Activated naive CD4-positive, alpha-beta T cell treated with anti-CD3 and anti-CD28 coated beads, Interleukin-2, amount 50 U/mL, for 24 hours (primary cell): ENCODE measurements at regions not wholly inside any gene's neighbourhood (a gene's known extent, or its start where the extent isn't known, plus 50 kb on each side); places are given as distances from the start of the nearest gene placed in this dataset.

ENCODE experiments used
- H3K27ac Mint-ChIP-seq: one replicate; pipeline ENCODE4 v1.8.0; 2021; ENCODE audit warnings: mild to moderate bottlenecking, mixed read lengths
- H3K27me3 Mint-ChIP-seq: one replicate; pipeline ENCODE4 v1.8.0; 2021; ENCODE audit warnings: mixed read lengths
- H3K36me3 Mint-ChIP-seq: one replicate; pipeline ENCODE4 v1.8.0; 2021; ENCODE audit warnings: mixed read lengths
- H3K4me1 Mint-ChIP-seq: one replicate; pipeline ENCODE4 v1.8.0; 2021; ENCODE audit warnings: mixed read lengths
- H3K4me3 Mint-ChIP-seq: one replicate; pipeline ENCODE4 v1.8.0; 2021; ENCODE audit warnings: mild to moderate bottlenecking, mixed read lengths
- H3K9me3 Mint-ChIP-seq: one replicate; pipeline ENCODE4 v1.8.0; 2021; ENCODE audit warnings: mixed read lengths

- Mint-ChIP-seq H3K27me3 (no peaks in the 10 kb centered on the region), H3K4me3 (no peak overlapping the region), H3K4me1 (no peaks in the 10 kb centered on the region), H3K27ac (no peak overlapping the region), H3K36me3 (no peaks in the 10 kb centered on the region), H3K9me3 (peaks cover 6% of the 10 kb centered on the region)
Observed at GRCh38 chr3:73884361-73884760, 259.6 kb upstream of the PDZRN3 start.

DNA sequence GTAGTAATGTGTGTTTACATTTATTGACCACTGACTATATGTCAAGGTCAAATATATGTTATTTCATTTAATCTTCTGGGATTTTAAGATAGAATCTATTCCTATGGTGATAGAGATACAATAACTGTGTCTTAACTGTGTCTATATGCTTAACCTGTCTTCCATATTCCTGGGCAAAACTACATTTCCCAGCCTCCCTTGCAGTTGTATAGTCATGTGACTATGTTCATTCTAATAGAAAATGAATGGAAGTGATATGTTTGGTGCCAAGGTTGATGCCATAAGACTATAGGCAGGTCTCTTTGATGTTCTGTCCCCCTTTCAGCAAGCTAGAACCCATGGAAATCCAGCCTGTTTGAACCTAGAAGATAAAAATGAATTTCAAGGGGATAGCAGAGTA, 258.8 kb upstream of the PDZRN3 start:
- H3K4me1 Mint-ChIP-seq, result no peaks in the 10 kb centered on the region
- no peak overlapping the region for H3K27ac Mint-ChIP-seq
- no peaks in the 10 kb centered on the region for H3K36me3 Mint-ChIP-seq
- no peaks in the 10 kb centered on the region for H3K27me3 Mint-ChIP-seq
- peaks cover 5% of the 10 kb centered on the region for H3K9me3 Mint-ChIP-seq
- H3K4me3 Mint-ChIP-seq, result no peak overlapping the region

DNA sequence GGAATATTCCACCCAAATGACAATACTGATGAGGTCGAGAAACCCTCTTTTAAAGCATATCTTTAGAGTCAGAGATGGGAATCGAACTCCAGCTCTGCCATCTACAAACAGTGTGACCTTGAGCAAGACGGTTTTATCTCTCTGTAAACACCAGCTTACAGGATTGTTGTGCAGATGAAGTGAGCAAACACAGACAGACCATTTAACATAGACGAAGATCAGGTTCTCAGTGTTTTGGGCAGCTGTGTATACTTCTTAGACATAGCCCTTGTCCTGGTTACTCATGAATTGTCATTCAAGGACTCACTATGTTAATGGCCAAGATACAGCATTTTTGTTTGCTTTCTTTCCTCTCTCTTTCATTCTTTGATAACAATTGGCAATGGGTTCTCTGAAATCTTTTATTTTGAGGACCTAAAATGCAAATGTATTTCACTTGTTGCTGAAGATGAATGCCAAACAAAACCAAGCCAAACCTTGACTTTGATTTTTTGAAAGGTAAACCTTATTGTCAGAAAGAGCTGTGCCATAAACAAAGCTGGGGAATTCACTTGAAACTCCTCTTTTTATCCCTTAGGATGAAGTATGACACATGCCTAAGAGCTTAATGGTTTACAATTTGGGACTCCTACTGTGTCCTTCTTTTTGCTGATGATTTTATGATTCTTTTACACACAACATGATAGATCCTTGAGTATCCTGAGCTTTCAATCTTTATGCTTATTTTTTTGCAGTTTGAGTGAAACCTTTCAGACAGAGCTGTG, 250.0 kb upstream of the PDZRN3 start:
- Mint-ChIP-seq H3K27ac (no peak overlapping the region), H3K36me3 (no peaks in the 10 kb centered on the region), H3K9me3 (peaks cover under 1% of the 10 kb centered on the region), H3K4me3 (no peak overlapping the region), H3K4me1 (no peaks in the 10 kb centered on the region), H3K27me3 (no peaks in the 10 kb centered on the region)

DNA sequence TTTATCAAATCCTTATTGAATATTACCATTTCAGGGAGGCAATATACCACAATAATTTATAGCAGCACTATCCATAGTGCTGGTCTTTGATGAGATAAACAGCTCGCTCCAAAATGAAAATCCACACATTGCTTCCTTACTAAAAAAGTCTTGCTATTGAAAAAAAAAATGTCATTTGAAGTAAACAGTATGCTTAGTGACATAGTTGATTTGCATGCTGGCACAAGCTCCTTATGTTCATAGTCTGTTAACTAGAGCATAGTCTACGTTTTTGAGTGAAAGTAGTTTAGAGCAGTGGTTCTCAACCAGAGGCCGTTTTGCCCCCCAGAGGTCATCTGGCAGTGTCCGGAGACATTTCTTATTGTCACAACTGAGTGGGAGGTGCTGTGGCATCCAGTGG, 249.4 kb upstream of the PDZRN3 start:
- no peak overlapping the region for H3K27ac Mint-ChIP-seq
- H3K4me1 Mint-ChIP-seq, result no peaks in the 10 kb centered on the region
- H3K9me3 Mint-ChIP-seq, result no peaks in the 10 kb centered on the region
- H3K4me3 Mint-ChIP-seq, result no peak overlapping the region
- H3K36me3 Mint-ChIP-seq, result no peaks in the 10 kb centered on the region
- no peaks in the 10 kb centered on the region for H3K27me3 Mint-ChIP-seq

DNA sequence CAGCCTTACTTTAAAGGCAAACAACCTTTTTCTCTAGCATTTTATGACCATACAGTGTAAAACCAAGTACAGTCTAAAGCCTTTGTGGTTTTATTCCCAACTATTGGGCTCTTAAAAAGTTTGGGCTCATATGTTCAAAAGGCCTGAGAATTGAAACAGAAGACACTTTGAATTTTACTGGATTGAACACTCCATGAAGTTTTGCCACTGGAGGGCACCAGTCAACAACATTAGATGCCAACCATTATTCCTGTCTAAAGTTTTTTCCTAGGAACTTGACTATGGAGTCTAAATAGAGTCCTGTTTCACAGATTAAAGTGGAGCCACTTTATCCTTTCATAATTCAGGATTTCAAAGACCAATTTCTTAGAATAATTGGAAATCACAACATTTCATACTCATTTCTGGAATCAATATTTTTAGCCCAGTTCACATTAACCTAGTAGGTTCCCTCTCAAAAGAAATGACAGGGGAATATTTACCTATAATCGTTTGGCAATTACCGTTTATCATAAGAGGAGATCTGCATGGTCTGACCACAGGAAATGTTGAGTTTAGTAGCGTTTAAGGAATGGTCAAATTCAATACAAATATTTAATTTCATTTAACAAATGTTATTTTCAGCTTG, 244.1 kb upstream of the PDZRN3 start:
- no peaks in the 10 kb centered on the region for H3K27me3 Mint-ChIP-seq
- H3K4me1 Mint-ChIP-seq, result no peaks in the 10 kb centered on the region
- no peaks in the 10 kb centered on the region for H3K9me3 Mint-ChIP-seq
- H3K4me3 Mint-ChIP-seq, result no peak overlapping the region
- H3K36me3 Mint-ChIP-seq, result no peaks in the 10 kb centered on the region
- H3K27ac Mint-ChIP-seq, result no peak overlapping the region

GRCh38 chr3:73867524-73867923, 242.8 kb upstream of the PDZRN3 start:
- Mint-ChIP-seq H3K27me3 (no peaks in the 10 kb centered on the region), H3K4me1 (no peaks in the 10 kb centered on the region), H3K9me3 (no peaks in the 10 kb centered on the region), H3K27ac (no peak overlapping the region), H3K36me3 (no peaks in the 10 kb centered on the region), H3K4me3 (no peak overlapping the region)

GRCh38 chr3:73866846-73867245, 242.1 kb upstream of the PDZRN3 start:
- no peaks in the 10 kb centered on the region for H3K4me1 Mint-ChIP-seq
- H3K36me3 Mint-ChIP-seq, result no peaks in the 10 kb centered on the region
- no peaks in the 10 kb centered on the region for H3K27me3 Mint-ChIP-seq

GRCh38 chr3:73863546-73864079, 238.9 kb upstream of the PDZRN3 start:
- H3K27me3 Mint-ChIP-seq, result no peaks in the 10 kb centered on the region

More at GRCh38 chr3:73866846-73867245, 242.1 kb upstream of the PDZRN3 start:
- Mint-ChIP-seq H3K27ac (no peak overlapping the region), H3K9me3 (no peaks in the 10 kb centered on the region), H3K4me3 (no peak overlapping the region)

DNA sequence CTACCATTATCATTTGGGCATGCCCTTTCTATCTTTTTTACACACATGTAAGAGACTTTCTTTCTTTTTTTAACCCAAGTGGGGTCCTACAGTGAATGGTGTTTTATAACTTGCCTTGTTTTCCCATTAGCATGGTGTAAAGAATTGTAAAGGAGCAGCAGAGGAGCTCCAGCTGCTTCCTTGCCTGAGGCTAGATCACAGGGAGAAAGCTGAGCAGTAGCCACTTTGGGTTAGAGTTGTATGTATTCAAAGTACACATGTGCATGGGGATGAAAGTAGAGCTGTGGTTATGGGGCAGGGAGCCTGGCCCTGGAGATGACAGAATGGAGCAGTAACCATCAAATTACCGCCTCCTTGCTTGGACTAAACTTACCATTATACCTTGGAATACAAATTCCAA, 231.1 kb upstream of the PDZRN3 start:
- peaks cover 5% of the 10 kb centered on the region for H3K9me3 Mint-ChIP-seq
- no peaks in the 10 kb centered on the region for H3K27me3 Mint-ChIP-seq
- H3K4me1 Mint-ChIP-seq, result no peaks in the 10 kb centered on the region
- H3K4me3 Mint-ChIP-seq, result no peak overlapping the region
- H3K36me3 Mint-ChIP-seq, result no peaks in the 10 kb centered on the region
- no peak overlapping the region for H3K27ac Mint-ChIP-seq

More at GRCh38 chr3:73863546-73864079, 238.9 kb upstream of the PDZRN3 start:
- H3K9me3 Mint-ChIP-seq, result no peaks in the 10 kb centered on the region
- no peaks in the 10 kb centered on the region for H3K4me1 Mint-ChIP-seq
- no peak overlapping the region for H3K4me3 Mint-ChIP-seq
- no peaks in the 10 kb centered on the region for H3K36me3 Mint-ChIP-seq
- no peak overlapping the region for H3K27ac Mint-ChIP-seq

- Mint-ChIP-seq H3K4me3 (no peak overlapping the region), H3K27ac (no peak overlapping the region), H3K36me3 (no peaks in the 10 kb centered on the region), H3K27me3 (no peaks in the 10 kb centered on the region), H3K4me1 (no peaks in the 10 kb centered on the region), H3K9me3 (peaks cover 10% of the 10 kb centered on the region)
Observed at GRCh38 chr3:73848173-73848906, 223.6 kb upstream of the PDZRN3 start.

GRCh38 chr3:73846951-73847350, 222.2 kb upstream of the PDZRN3 start:
- Mint-ChIP-seq H3K4me3 (no peak overlapping the region), H3K4me1 (no peaks in the 10 kb centered on the region), H3K27ac (no peak overlapping the region), H3K27me3 (no peaks in the 10 kb centered on the region), H3K9me3 (peaks cover 10% of the 10 kb centered on the region), H3K36me3 (no peaks in the 10 kb centered on the region)

GRCh38 chr3:73839032-73839431, 214.3 kb upstream of the PDZRN3 start:
- H3K27ac Mint-ChIP-seq, result no peak overlapping the region
- H3K9me3 Mint-ChIP-seq, result peaks cover 26% of the 10 kb centered on the region
- H3K27me3 Mint-ChIP-seq, result no peaks in the 10 kb centered on the region
- no peaks in the 10 kb centered on the region for H3K36me3 Mint-ChIP-seq
- no peak overlapping the region for H3K4me3 Mint-ChIP-seq
- no peaks in the 10 kb centered on the region for H3K4me1 Mint-ChIP-seq

GRCh38 chr3:73835945-73836344, 211.2 kb upstream of the PDZRN3 start:
- no peaks in the 10 kb centered on the region for H3K27me3 Mint-ChIP-seq
- no peak overlapping the region for H3K27ac Mint-ChIP-seq
- H3K9me3 Mint-ChIP-seq, result peaks cover 26% of the 10 kb centered on the region
- no peaks in the 10 kb centered on the region for H3K4me1 Mint-ChIP-seq
- H3K36me3 Mint-ChIP-seq, result no peaks in the 10 kb centered on the region
- H3K4me3 Mint-ChIP-seq, result no peak overlapping the region

GRCh38 chr3:73832426-73832825, 207.7 kb upstream of the PDZRN3 start:
- Mint-ChIP-seq H3K4me1 (no peaks in the 10 kb centered on the region), H3K36me3 (no peaks in the 10 kb centered on the region), H3K4me3 (no peak overlapping the region), H3K27ac (no peak overlapping the region), H3K9me3 (peaks cover 28% of the 10 kb centered on the region), H3K27me3 (no peaks in the 10 kb centered on the region)

DNA sequence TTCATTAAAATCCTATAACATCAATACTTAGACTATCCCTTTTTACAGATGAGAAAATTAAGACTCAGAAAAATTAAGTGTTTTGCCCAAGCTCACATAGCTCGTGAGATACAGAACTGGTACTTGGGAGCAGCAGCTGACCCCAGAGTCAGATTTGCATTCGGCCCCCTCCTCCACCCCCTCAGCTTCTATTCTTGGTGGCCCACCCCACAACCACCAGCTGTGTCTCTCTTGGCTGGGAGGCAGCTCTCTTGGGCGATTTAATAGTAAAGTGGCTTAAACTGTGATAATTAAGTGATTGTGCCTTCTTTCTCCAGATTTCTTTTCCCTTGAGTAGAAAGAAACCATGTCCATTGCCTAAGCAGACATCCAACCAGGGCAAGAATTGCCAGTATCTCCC, 203.6 kb upstream of the PDZRN3 start:
- no peaks in the 10 kb centered on the region for H3K36me3 Mint-ChIP-seq
- no peaks in the 10 kb centered on the region for H3K27me3 Mint-ChIP-seq
- no peaks in the 10 kb centered on the region for H3K4me1 Mint-ChIP-seq
- no peak overlapping the region for H3K27ac Mint-ChIP-seq
- H3K4me3 Mint-ChIP-seq, result no peak overlapping the region
- H3K9me3 Mint-ChIP-seq, result peaks cover 4% of the 10 kb centered on the region

DNA sequence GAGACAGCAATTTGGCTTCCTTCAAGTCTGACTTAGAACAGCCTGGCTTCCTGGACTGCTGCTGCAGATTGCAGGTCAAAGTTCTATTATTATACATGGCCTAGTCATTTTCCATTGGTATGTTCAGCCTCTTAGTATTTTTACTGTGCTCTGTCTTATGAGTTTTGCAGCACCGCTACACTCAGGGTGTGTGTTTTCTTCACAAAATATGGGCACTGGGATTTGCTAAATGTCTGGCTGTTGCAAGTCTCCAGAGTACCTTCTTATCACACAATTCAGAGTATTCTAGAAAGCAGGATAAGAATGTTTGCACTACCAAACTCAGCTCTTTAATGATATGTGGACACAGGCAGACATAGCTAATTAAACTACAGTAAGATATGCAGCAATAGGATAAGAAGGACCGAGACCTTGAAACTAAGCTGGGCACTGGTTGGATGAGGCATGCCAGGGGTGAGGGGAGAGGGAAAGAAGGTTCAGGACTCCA, 203.0 kb upstream of the PDZRN3 start:
- Mint-ChIP-seq H3K36me3 (no peaks in the 10 kb centered on the region), H3K4me3 (no peak overlapping the region), H3K27ac (no peak overlapping the region)

More for the DNA sequence above, 203.0 kb upstream of the PDZRN3 start:
- peaks cover 4% of the 10 kb centered on the region for H3K9me3 Mint-ChIP-seq
- H3K4me1 Mint-ChIP-seq, result no peaks in the 10 kb centered on the region
- H3K27me3 Mint-ChIP-seq, result no peaks in the 10 kb centered on the region
